A673 (cell line): ENCODE measurements at regions not wholly inside any gene's neighbourhood (a gene's known extent, or its start where the extent isn't known, plus 50 kb on each side); places are given as distances from the start of the nearest gene placed in this dataset.

Experiments
- BruUV-seq: library from RNA; stranded (reverse); fragments of 400-500 nt; replicated peaks from 2 replicates; lab custom pipeline; 2021; lab: Mats Ljungman, UMichigan
- CTCF ChIA-PET: fragments of 300-600 bp; sonication (Branson Sonifier 250); formaldehyde crosslinking; loops from one replicate; lab custom pipeline; 2022; ENCODE audit warnings: antibody characterized with exemption; lab: Charles Lee
- POLR2A ChIA-PET: fragments of 300-600 bp; sonication (Branson Sonifier 250); formaldehyde crosslinking; loops from one replicate; lab custom pipeline; 2022; ENCODE audit warnings: antibody characterized with exemption; ENCODE audit not compliant: low non-redundant PET; lab: Charles Lee
- DNase-seq: peaks from one replicate; pipeline ENCODE4 v3.0.0-alpha.2; 2015; ENCODE audit warnings: low spot score
- H3K27ac ChIP-seq: fragments of 200-600 bp; sonication (generic); 2 replicates; pipeline ENCODE4 v1.5.1; 2016; ENCODE audit warnings: mixed run types, low read depth, mild to moderate bottlenecking, mixed read lengths, antibody characterized with exemption, low read length; ENCODE audit not compliant: poor library complexity, severe bottlenecking
- H3K27me3 ChIP-seq: fragments of 200-600 bp; sonication (generic); replicated peaks from 2 replicates; pipeline ENCODE4 v1.6.1; 2017; ENCODE audit warnings: mixed run types, low read depth, mild to moderate bottlenecking, mixed read lengths, antibody characterized with exemption, low read length; ENCODE audit not compliant: insufficient read depth, poor library complexity
- H3K36me3 ChIP-seq: fragments of 200-600 bp; sonication (generic); 2 replicates; pipeline ENCODE4 v1.6.1; 2016; ENCODE audit warnings: mixed run types, mild to moderate bottlenecking, mixed read lengths, antibody characterized with exemption, low read length; ENCODE audit not compliant: insufficient read depth, poor library complexity, severe bottlenecking
- H3K4me1 ChIP-seq: fragments of 200-600 bp; sonication (generic); 2 replicates; pipeline ENCODE4 v1.6.1; 2017; ENCODE audit warnings: mixed run types, mild to moderate bottlenecking, mixed read lengths, antibody characterized with exemption, low read length; ENCODE audit not compliant: insufficient read depth, poor library complexity, severe bottlenecking
- H3K4me3 ChIP-seq: fragments of 200-600 bp; sonication (generic); 2 replicates; pipeline ENCODE4 v1.5.1; 2016; ENCODE audit warnings: low read depth, mixed run types, mild to moderate bottlenecking, mixed read lengths, low read length; ENCODE audit not compliant: poor library complexity, severe bottlenecking
- H3K9me3 ChIP-seq: fragments of 200-600 bp; sonication (generic); 2 replicates; pipeline ENCODE4 v1.6.1; 2016; ENCODE audit warnings: mixed run types, low read depth, mild to moderate bottlenecking, mixed read lengths, antibody characterized with exemption, low read length; ENCODE audit not compliant: poor library complexity, severe bottlenecking
- EZH2 ChIP-seq: fragments of 200-600 bp; sonication (generic); IDR thresholded peaks from 2 replicates; pipeline ENCODE4 v1.6.1; 2017; ENCODE audit warnings: borderline replicate concordance, low read depth, mild to moderate bottlenecking, mixed read lengths, antibody characterized with exemption, low read length; ENCODE audit not compliant: poor library complexity, severe bottlenecking
- intact Hi-C: fragments of 100-400 bp; cut with micrococcal nuclease; formaldehyde crosslinking; loops from one replicate; pipeline ENCODE4 v1.10.0; 2022; ENCODE audit not compliant: unreplicated experiment
- TF ChIP-seq, protein P1 (sequence below): fragments of 300-800, 200-600 bp; sonication (generic); conservative IDR thresholded peaks from 2 replicates; pipeline ENCODE4 v1.5.1; 2017; ENCODE audit warnings: low read depth, mild to moderate bottlenecking, antibody characterized with exemption, low read length, moderate library complexity, mixed read lengths

DNA sequence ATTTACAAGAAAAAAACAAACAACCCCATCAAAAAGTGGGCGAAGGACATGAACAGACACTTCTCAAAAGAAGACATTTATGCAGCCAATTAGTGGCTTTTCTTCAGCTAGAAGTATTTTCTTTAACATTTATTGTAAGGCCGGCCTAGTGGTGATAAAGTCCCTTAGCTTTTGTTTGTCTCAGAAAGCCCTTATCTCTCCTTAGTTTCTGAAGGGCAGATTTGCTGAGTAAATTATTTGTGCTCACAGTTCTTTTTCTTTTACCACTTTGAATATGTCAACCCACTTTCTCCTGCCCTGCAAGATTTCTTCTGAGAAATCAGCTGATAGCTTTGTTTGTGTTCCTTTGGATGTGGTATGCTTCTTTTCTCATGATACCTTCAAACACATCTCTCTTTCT is 344.0 kb upstream of the SYNCRIP start:
- CTCF ChIA-PET: no interaction called here
- POLR2A ChIA-PET: no interaction called here
- Histone ChIP-seq H3K9me3 (peaks cover 5% of the 10 kb centered on the region), H3K4me1 (no peaks in the 10 kb centered on the region), H3K36me3 (no peaks in the 10 kb centered on the region), H3K27ac (no peak overlapping the region), H3K4me3 (no peak overlapping the region), H3K27me3 (no peaks in the 10 kb centered on the region)
- TF ChIP-seq, protein P1, sequence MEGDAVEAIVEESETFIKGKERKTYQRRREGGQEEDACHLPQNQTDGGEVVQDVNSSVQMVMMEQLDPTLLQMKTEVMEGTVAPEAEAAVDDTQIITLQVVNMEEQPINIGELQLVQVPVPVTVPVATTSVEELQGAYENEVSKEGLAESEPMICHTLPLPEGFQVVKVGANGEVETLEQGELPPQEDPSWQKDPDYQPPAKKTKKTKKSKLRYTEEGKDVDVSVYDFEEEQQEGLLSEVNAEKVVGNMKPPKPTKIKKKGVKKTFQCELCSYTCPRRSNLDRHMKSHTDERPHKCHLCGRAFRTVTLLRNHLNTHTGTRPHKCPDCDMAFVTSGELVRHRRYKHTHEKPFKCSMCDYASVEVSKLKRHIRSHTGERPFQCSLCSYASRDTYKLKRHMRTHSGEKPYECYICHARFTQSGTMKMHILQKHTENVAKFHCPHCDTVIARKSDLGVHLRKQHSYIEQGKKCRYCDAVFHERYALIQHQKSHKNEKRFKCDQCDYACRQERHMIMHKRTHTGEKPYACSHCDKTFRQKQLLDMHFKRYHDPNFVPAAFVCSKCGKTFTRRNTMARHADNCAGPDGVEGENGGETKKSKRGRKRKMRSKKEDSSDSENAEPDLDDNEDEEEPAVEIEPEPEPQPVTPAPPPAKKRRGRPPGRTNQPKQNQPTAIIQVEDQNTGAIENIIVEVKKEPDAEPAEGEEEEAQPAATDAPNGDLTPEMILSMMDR: no peak
- TF ChIP-seq EZH2: no peak
- intact Hi-C loops: no loop called here
- no peak for DNase-seq
- no TSS peak for BruUV-seq

DNA sequence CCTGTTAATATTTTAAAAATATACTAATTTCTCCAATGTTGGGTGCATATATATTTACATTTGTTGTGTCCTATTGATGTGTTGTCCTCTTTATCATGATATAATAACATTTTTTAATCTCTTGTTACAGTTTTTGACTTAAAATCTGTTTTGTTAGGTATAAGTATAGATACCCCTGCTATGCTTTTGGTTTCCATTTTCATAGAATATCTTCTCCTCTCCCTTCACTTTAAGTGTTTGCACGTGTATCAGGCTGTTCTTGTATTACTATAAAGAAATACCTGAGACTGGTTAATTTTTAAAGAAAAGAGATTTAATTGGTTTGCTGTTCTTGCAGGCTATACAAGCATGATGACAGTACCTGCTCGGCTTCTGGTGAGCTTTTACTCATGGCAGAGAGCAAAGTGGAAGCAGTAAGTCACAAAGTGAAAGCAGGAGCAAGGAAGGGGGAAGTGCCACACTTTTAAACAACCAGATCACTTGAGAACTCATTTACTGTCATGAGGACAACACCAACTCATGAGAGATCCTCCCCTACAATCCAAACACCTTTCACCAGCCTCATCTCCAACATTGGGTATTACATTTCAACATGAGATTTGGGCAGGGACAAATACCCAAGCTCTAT is 340.5 kb upstream of the SYNCRIP start:
- H3K4me3 ChIP-seq: no peak overlapping the region
- no peak for DNase-seq
- POLR2A ChIA-PET: no interaction called here
- no peak overlapping the region for H3K27ac ChIP-seq
- peaks cover 5% of the 10 kb centered on the region for H3K9me3 ChIP-seq
- CTCF ChIA-PET: no interaction called here
- intact Hi-C loops: no loop called here
- TF ChIP-seq EZH2: no peak
- TF ChIP-seq, protein P1: no peak
- BruUV-seq: no TSS peak
- no peaks in the 10 kb centered on the region for H3K4me1 ChIP-seq
- no peaks in the 10 kb centered on the region for H3K36me3 ChIP-seq
- H3K27me3 ChIP-seq: no peaks in the 10 kb centered on the region

DNA sequence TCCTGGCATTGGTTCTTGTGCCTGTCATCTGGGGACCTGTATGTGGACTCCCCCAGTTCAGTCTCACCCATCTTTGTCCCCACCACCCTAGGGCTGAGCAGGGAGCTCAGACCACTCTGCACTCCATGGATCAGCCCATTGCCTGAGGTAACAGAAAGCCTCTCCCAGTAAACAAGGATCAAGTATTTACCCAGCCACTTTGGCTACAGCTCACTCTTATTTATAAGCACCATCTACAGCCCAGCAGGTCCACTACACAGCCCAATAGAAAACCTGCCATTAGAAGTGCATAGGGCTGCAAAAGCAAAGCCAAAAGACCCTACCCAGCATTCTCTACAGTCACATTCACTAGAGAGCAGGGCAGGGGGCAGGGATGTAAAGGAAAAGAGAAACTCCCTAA is 335.0 kb upstream of the SYNCRIP start:
- no peaks in the 10 kb centered on the region for H3K36me3 ChIP-seq
- ChIA-PET CTCF (no interaction called here), POLR2A (no interaction called here)
- intact Hi-C loops: no loop called here
- DNase-seq: no peak
- H3K4me3 ChIP-seq: no peak overlapping the region
- no peaks in the 10 kb centered on the region for H3K4me1 ChIP-seq
- no peaks in the 10 kb centered on the region for H3K27me3 ChIP-seq
- H3K9me3 ChIP-seq: no peaks in the 10 kb centered on the region
- no peak overlapping the region for H3K27ac ChIP-seq
- BruUV-seq: no TSS peak
- TF ChIP-seq EZH2: no peak
- TF ChIP-seq, protein P1: no peak
